Thoracic aorta (tissue), 2 donors: ENCODE measurements at regions not wholly inside any gene's neighbourhood (a gene's known extent, or its start where the extent isn't known, plus 50 kb on each side); places are given as distances from the start of the nearest gene placed in this dataset.

Experiments
- ATAC-seq: fragments of 150-250 bp; one replicate; pipeline ENCODE4 v1.8.0; 2017; ENCODE audit warnings: low read depth; ENCODE audit not compliant: insufficient number of reproducible peaks, low FRiP score
- DNase-seq: peaks from one replicate; pipeline ENCODE4 v3.0.0-alpha.2; 2020; ENCODE audit warnings: low spot score
- H3K27ac ChIP-seq, 2 donors: fragments of 200-600 bp; sonication (generic); 1 replicate in 1 of 2; 2 replicates in 1 of 2; pipeline ENCODE4 v1.5.1; 2016; ENCODE audit warnings: mild to moderate bottlenecking in 2 of 2, moderate library complexity in 2 of 2
- H3K27me3 ChIP-seq: fragments of 200-600 bp; sonication (generic); replicated peaks from 2 replicates; pipeline ENCODE4 v1.6.0; 2016; ENCODE audit warnings: mild to moderate bottlenecking; ENCODE audit not compliant: insufficient read depth
- H3K36me3 ChIP-seq: fragments of 200-600 bp; sonication (generic); one replicate; pipeline ENCODE4 v1.5.1; 2016
- H3K4me1 ChIP-seq, 2 donors: fragments of 200-600 bp; sonication (generic); 1 replicate in 1 of 2; 2 replicates in 1 of 2; pipeline versions ENCODE4 v1.5.1 to v1.6.0; 2016; ENCODE audit warnings: low read depth in 2 of 2, mild to moderate bottlenecking in 1 of 2; ENCODE audit not compliant: control insufficient read depth in 1 of 2
- H3K4me3 ChIP-seq: fragments of 200-600 bp; sonication (generic); 2 replicates; pipeline ENCODE4 v1.5.1; 2016; ENCODE audit warnings: mild to moderate bottlenecking
- H3K9me3 ChIP-seq: fragments of 200-600 bp; sonication (generic); 2 replicates; pipeline ENCODE4 v1.5.1; 2016
- CTCF ChIP-seq: fragments of 200-600 bp; sonication (generic); IDR thresholded peaks from one replicate; pipeline ENCODE4 v1.5.1; 2019; ENCODE audit warnings: antibody characterized with exemption

GRCh38 chr13:111917086-111917485 is 149.9 kb upstream of the SOX1 start:
- Histone ChIP-seq H3K4me1 (no peaks in the 10 kb centered on the region), H3K9me3 (no peaks in the 10 kb centered on the region), H3K36me3 (no peaks in the 10 kb centered on the region), H3K4me3 (no peak overlapping the region), H3K27me3 (no peaks in the 10 kb centered on the region), H3K27ac (no peak overlapping the region)
- DNase-seq = no peak
- ATAC-seq = no peak
- no peak for TF ChIP-seq CTCF

- no peak overlapping the region for H3K27ac ChIP-seq
- H3K9me3 ChIP-seq = no peaks in the 10 kb centered on the region
- no peak overlapping the region for H3K4me3 ChIP-seq
- TF ChIP-seq CTCF = no peak
- no peaks in the 10 kb centered on the region for H3K36me3 ChIP-seq
- no peaks in the 10 kb centered on the region for H3K4me1 ChIP-seq
- no peak for DNase-seq
- no peaks in the 10 kb centered on the region for H3K27me3 ChIP-seq
- no peak for ATAC-seq
Measured at GRCh38 chr13:111917901-111918300, 149.0 kb upstream of the SOX1 start.

GRCh38 chr13:111919286-111919685 is 147.7 kb upstream of the SOX1 start:
- DNase-seq = no peak
- Histone ChIP-seq H3K9me3 (no peaks in the 10 kb centered on the region), H3K4me3 (no peak overlapping the region), H3K27me3 (no peaks in the 10 kb centered on the region), H3K4me1 (no peaks in the 10 kb centered on the region), H3K27ac (no peak overlapping the region), H3K36me3 (no peaks in the 10 kb centered on the region)
- no peak for TF ChIP-seq CTCF
- ATAC-seq = no peak

- no peak for ATAC-seq
- no peak overlapping the region for H3K4me3 ChIP-seq
- TF ChIP-seq CTCF = no peak
- H3K27me3 ChIP-seq = no peaks in the 10 kb centered on the region
- H3K27ac ChIP-seq = no peak overlapping the region
- H3K4me1 ChIP-seq = no peaks in the 10 kb centered on the region
- H3K36me3 ChIP-seq = no peaks in the 10 kb centered on the region
- no peak for DNase-seq
- H3K9me3 ChIP-seq = no peaks in the 10 kb centered on the region
Measured at GRCh38 chr13:111919849-111920248, 147.1 kb upstream of the SOX1 start.

GRCh38 chr13:111920306-111920931 is 146.5 kb upstream of the SOX1 start:
- Histone ChIP-seq H3K4me3 (no peak overlapping the region), H3K36me3 (no peaks in the 10 kb centered on the region), H3K4me1 (no peaks in the 10 kb centered on the region), H3K27ac (no peak overlapping the region), H3K27me3 (no peaks in the 10 kb centered on the region), H3K9me3 (no peaks in the 10 kb centered on the region)
- ATAC-seq (no peak), DNase-seq (no peak)
- no peak for TF ChIP-seq CTCF
